NOMO-1 treated with DMSO at 0.1 percent for 48 hours (cell line): ENCODE measurements at regions not wholly inside any gene's neighbourhood (a gene's known extent, or its start where the extent isn't known, plus 50 kb on each side); places are given as distances from the start of the nearest gene placed in this dataset.
"Not testable (repeated sequence)": the region's sequence is repeated elsewhere in the genome, so short reads cannot be mapped to it uniquely, and the experiment has no call there.

Source experiments
- DNase-seq: peaks from one replicate; lab custom pipeline; 2025; ENCODE audit not compliant: unreplicated experiment; lab: John Stamatoyannopoulos, UW

DNA sequence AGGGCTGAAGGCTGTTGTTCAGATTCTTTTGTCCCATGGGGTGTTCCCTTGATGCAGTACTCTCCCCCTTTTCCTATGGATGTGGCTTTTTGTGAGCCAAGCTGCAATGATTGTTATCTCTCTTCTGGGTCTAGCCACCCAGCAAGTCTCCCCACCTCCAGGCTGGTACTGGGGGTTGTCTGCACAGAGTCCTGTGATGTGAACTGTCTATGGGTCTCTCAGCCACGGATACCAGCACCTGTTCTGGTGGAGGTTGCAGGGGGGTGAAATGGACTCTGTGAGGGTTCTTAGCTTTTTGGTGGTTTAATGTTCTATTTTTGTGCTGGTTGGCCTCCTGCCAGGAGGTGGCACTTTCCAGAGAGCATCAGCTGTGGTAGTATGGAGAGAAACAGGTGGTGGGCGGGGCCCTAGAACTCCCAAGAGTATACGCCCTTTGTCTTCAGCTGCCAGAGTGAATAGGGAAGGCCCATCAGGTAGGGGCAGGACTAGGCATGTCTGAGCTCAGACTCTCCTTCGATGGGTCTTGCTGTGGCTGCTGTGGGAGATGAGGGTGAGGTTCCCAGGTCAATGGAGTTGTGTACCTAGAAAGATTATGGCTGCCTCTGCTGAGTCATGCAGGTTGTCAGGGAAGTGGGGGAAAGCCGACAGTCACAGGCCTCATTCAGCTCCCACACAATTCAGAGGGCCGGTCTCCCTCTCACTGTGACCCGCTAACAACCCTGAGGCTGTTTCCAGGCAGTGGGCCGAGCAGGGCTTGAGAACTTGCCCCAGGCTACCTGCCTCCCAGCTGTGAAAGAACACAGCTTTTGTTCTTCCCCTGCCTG lies 87.4 kb downstream of the DLEU7 start:
- not testable (repeated sequence) for DNase-seq

DNA sequence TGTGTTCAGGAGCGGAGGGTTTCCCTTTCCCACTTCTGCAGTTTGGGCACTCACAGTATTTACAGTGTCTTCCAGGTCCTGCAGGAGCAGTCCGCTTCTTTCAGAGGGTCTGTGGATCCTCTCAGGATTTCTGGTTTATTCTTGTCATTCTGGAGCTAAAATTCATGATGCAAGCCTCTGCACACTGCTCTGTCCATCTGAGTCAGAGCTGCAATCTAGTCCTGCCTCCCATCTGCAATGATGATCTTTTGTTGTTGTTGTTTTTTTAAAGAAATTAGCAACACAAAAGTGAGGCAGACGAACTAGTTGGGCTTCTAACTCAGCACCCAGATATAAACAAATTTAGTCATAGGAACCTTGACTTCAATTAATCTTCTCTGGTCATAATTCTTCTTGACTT lies 86.5 kb downstream of the DLEU7 start:
- no peak for DNase-seq

DNA sequence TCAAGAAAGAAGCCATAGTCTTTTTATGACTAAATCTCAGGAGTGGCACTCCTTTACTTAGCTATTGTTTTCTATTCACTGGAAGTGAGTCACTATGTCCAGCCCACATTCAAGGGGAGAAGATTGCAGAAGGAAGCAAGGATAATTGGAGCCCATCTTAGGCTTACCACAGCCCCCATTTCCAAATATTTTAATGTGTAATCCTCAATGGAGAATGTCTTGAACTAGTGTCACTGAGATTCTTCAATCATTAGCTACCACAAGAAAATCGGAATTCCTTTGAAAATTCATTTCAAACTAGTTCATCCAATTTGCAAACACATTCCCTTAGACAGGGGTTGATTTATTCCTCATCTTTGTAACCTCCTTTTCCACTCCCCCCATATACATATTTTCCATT lies 84.7 kb downstream of the DLEU7 start:
- DNase-seq, result no peak

DNA sequence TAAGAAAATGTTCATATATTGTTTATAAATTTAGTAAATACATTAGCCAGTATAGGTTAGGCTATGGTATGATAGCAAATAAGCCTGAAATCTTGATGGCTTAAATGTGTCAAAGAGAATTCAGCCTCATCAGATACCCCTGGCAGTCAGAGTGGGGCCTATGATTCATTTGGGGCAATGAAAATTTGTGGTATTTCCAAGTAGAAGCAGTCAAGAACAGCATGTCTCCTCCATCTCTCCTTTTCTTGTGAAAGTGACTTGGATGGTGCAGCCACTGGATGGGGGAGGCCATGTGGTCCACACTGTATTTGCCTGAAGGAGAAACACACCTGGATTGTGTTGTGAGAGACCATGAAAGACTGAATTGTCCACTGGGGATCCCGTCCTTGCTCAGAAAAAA lies 82.7 kb downstream of the DLEU7 start:
- no peak for DNase-seq

DNA sequence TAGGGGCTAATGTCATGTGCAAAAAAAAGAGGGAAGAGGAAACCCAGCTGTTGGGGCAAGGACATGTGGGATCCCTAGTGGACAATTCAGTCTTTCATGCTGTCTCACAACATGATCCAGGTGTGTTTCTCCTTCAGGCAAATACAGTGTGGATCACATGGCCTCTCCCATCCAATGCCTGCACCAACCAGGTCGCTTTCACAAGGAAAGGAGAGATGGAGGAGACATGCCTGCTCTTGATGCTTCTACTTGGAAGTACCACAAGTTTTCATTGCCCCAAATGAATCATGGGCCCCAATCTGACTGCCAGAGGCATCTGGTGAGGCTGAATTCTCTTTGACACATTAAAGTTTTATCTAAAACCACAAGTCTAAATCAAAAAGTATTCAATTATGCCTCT lies 82.1 kb downstream of the DLEU7 start:
- no peak for DNase-seq

DNA sequence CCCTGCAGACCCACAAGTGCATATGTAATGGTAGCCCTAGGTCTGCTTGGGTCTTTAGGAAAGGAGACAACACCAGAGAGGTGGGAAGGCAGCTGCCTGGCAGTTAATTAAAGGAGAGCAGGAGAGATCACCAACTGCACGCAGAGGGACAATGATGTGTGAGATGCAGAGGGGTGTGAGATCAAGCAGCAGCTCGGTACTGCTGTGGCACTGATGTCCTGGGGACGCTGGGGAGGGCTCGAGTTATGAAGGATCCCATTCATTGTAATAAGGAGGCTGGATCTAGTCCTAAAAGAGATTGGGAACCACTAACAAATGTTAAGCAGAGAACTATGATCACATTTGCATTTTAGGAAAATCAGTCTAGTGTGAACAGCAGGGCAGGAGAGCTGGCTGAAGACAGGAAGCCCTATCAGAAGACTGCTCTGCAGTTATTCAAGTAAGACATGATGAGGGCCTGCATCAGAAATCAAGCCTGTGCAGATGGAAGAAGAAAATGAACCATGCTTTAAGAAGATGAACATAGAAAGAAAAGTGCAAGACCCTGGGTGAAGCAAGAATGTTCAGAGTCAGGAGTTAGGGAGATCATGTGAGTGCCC lies 80.4 kb downstream of the DLEU7 start:
- DNase-seq, result no peak

DNA sequence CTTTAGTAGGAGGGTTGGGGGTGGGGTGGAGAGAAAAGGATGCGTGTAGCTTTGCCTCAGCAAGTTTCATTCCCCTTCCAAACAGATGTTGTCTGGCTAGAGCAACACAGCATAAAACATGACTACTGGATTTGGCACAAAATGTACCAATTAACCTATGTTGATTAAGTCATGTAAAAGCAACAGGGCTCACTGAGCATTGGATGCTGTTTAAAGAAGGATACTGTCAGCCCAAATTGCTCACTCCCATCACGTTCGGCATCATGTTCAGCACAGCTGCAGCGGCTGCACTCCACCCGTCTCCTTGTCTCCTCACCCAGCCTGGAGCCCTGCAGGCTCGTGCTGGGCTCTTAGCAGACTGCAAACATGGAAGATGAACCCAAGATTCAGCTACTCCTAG lies 77.5 kb downstream of the DLEU7 start:
- no peak for DNase-seq

DNA sequence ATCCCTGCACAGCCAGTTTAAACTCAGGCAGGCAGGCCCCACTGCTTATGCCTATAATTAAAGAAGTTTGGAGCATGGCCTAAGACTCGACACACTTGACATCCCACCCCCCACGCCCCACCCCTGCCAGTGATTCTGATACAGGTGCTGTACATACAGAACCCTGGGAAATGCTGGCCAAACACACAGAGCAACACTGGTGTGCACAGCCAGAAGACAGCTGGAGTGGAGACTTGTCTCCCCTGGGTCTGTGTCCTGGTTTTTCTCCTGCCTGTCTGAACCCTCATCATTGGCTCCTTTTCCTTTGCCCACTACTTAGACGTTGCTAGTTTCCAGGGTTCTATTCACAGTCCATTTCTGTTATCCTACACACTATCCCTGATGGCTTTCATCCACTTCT lies 76.8 kb downstream of the DLEU7 start:
- DNase-seq, result no peak

DNA sequence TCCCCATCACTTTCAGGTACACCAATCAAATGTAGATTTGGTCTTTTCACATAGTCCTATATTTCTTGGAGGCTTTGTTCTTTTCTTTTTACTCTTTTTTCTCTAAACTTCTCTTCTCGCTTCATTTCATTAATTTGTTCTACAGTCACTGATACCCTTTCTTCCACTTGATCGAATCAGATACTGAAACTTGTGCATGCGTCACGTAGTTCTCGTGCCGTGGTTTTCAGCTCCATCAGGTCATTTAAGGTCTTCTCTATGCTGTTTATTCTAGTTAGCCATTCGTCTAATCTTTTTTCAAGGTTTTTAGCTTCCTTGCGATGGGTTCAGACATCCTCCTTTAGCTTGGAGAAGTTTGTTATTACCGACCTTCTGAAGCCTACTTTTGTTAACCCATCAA lies 70.6 kb downstream of the DLEU7 start:
- not testable (repeated sequence) for DNase-seq
